Left kidney (tissue), 1 donor: ENCODE measurements at regions not wholly inside any gene's neighbourhood (a gene's known extent, or its start where the extent isn't known, plus 50 kb on each side); places are given as distances from the start of the nearest gene placed in this dataset.

Experiments
- DNase-seq: peaks from one replicate; pipeline ENCODE4 v3.0.0-alpha.2; 2013

- DNase-seq: no peak
These were observed 178.8 kb upstream of the C9orf72 start for GRCh38 chr9:27752069-27752468.

- DNase-seq: no peak
These were observed 182.6 kb upstream of the C9orf72 start for GRCh38 chr9:27755846-27756245.

GRCh38 chr9:27756418-27756817 lies 183.1 kb upstream of the C9orf72 start:
- no peak for DNase-seq

- no peak for DNase-seq
These were observed 190.6 kb upstream of the C9orf72 start for GRCh38 chr9:27763831-27764230.

GRCh38 chr9:27765266-27766072 lies 192.2 kb upstream of the C9orf72 start:
- DNase-seq: no peak

GRCh38 chr9:27766073-27766835 lies 193.0 kb upstream of the C9orf72 start:
- DNase-seq: no peak

- no peak for DNase-seq
These were observed 195.5 kb upstream of the C9orf72 start for GRCh38 chr9:27768781-27769180.

- DNase-seq: no peak
These were observed 197.3 kb upstream of the C9orf72 start for GRCh38 chr9:27770541-27770940.

- peak; percentile 46 for DNase-seq
These were observed 198.7 kb upstream of the C9orf72 start for GRCh38 chr9:27771803-27772545.

GRCh38 chr9:27784847-27785713 lies 211.8 kb upstream of the C9orf72 start:
- DNase-seq: no peak

GRCh38 chr9:27785714-27786100 lies 212.4 kb upstream of the C9orf72 start:
- no peak for DNase-seq

GRCh38 chr9:27787891-27788290 lies 214.6 kb upstream of the C9orf72 start:
- DNase-seq: no peak

GRCh38 chr9:27791311-27791710 lies 218.0 kb upstream of the C9orf72 start:
- no peak for DNase-seq

GRCh38 chr9:27792971-27793689 lies 219.8 kb upstream of the C9orf72 start:
- no peak for DNase-seq

GRCh38 chr9:27799326-27799725 lies 226.0 kb upstream of the C9orf72 start:
- no peak for DNase-seq

- DNase-seq: no peak
These were observed 226.9 kb upstream of the C9orf72 start for GRCh38 chr9:27800159-27800558.

- DNase-seq: no peak
These were observed 227.6 kb upstream of the C9orf72 start for GRCh38 chr9:27800692-27801370.

GRCh38 chr9:27801545-27801944 lies 228.3 kb upstream of the C9orf72 start:
- no peak for DNase-seq

- DNase-seq: no peak
These were observed 229.1 kb upstream of the C9orf72 start for GRCh38 chr9:27802418-27802817.

GRCh38 chr9:27808864-27809263 lies 235.6 kb upstream of the C9orf72 start:
- DNase-seq: no peak

- DNase-seq: no peak
These were observed 244.5 kb upstream of the C9orf72 start for GRCh38 chr9:27817747-27818146.
